ENCODE measurements at regions not wholly inside any gene's neighbourhood (a gene's known extent, or its start where the extent isn't known, plus 50 kb on each side); places are given as distances from the start of the nearest gene placed in this dataset.

- no peak for DNase-seq
These were observed 94.6 kb upstream of the SGCD start for GRCh38 chr5:156232251-156232869.

- no peak for DNase-seq
These were observed 89.6 kb upstream of the SGCD start for GRCh38 chr5:156237361-156237760.

- DNase-seq = no peak
These were observed 87.2 kb upstream of the SGCD start for GRCh38 chr5:156239800-156240199.

GRCh38 chr5:156240414-156240813 lies 86.5 kb upstream of the SGCD start:
- DNase-seq = no peak

GRCh38 chr5:156241266-156241665 lies 85.7 kb upstream of the SGCD start:
- no peak for DNase-seq

- no peak for DNase-seq
These were observed 81.1 kb upstream of the SGCD start for GRCh38 chr5:156245895-156246294.

GRCh38 chr5:156251076-156251475 lies 75.9 kb upstream of the SGCD start:
- no peak for DNase-seq

- no peak for DNase-seq
These were observed 73.8 kb upstream of the SGCD start for GRCh38 chr5:156253130-156253529.

- DNase-seq = no peak
These were observed 72.8 kb upstream of the SGCD start for GRCh38 chr5:156254196-156254595.

GRCh38 chr5:156256642-156257041 lies 70.3 kb upstream of the SGCD start:
- no peak for DNase-seq

GRCh38 chr5:156258934-156259333 lies 68.0 kb upstream of the SGCD start:
- no peak for DNase-seq

GRCh38 chr5:156259618-156260017 lies 67.3 kb upstream of the SGCD start:
- no peak for DNase-seq

GRCh38 chr5:156261275-156261939 lies 65.6 kb upstream of the SGCD start:
- no peak for DNase-seq

- no peak for DNase-seq
These were observed 55.4 kb upstream of the SGCD start for GRCh38 chr5:156271569-156271968.

- DNase-seq = no peak
These were observed 54.8 kb upstream of the SGCD start for GRCh38 chr5:156272139-156272538.

GRCh38 chr5:156273325-156273724 lies 53.6 kb upstream of the SGCD start:
- DNase-seq = no peak

- no peak for DNase-seq
These were observed 52.5 kb upstream of the SGCD start for GRCh38 chr5:156274453-156274852.

Data from activated CD4-positive, alpha-beta T cell treated with anti-CD3 and anti-CD28 coated beads for 1 hour (primary cell).